NCI-H82 treated with DMSO at 0.1 percent for 48 hours (cell line): ENCODE measurements at regions not wholly inside any gene's neighbourhood (a gene's known extent, or its start where the extent isn't known, plus 50 kb on each side); places are given as distances from the start of the nearest gene placed in this dataset.
"Not testable (repeated sequence)": the region's sequence is repeated elsewhere in the genome, so short reads cannot be mapped to it uniquely, and the experiment has no call there.

Experiments used
- DNase-seq: peaks from one replicate; lab custom pipeline; 2025; ENCODE audit not compliant: unreplicated experiment; lab: John Stamatoyannopoulos, UW

DNA sequence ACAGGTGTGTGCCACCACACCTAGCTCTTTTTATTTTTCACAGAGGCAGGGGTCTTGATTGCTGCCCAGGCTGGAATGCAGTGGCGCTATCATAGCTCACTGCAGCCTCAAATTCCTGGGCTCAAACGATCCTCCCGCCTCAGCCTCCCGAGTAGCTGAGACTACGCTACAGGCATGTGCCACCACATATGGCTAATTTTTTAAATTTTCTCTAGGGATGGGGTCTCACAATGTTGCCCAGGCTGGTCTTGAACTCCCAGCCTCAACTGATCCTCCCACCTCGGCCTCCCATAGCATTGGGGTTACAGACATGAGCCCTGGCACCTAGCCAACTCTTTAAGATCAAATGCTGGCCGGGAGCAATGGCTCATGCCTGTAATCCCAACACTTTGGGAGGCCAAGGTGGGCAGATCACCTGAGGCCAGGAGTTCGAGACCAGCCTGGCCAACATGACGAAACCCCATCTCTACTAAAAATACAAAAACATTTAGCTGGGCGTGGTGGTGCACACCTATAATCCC is 50.6 kb upstream of the MYL10 start:
- DNase-seq, result not testable (repeated sequence)

GRCh38 chr7:101680406-101681145 is 51.5 kb upstream of the MYL10 start:
- DNase-seq, result no peak

DNA sequence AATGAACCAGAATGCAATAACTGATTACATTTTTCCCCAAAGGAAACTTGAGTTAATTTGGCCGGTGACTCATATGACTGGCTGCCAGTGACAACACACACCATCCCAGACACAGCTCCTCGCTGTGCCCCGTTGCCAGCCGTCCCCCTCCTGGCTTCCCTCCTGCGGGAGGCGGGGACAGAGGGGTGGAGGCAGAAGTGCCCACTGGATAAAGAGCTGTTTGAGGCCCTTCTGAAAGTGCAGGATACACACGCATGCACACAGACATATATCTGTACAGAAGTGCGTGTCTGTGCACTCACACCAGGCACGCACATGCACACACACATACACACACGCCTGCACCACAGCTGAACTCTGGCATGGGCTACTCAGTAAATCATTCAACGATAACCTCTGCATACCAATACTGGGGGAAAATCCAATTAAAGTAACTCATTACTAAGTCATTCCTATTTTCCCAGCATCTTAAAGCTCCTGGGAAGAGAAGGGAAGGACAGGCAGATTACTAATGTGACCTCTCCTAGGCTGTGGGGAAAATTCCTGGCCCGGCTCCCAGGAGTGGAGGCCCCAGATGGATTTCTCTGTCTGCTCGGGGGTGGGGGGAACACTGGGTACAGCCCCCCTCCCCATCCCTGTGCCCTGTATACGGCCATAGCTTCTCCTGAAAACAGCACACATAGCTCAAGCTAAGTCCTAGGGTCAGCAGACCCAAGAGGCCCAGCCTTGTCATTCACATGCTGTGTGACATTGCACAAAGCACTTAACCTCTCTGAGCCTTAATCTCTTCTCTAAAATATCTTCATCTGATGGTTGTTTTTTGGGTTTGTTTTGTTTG is 52.3 kb upstream of the MYL10 start:
- peak; percentile 72 for DNase-seq

- DNase-seq, result no peak
Measured at GRCh38 chr7:101684983-101685330, 55.9 kb upstream of the MYL10 start.

DNA sequence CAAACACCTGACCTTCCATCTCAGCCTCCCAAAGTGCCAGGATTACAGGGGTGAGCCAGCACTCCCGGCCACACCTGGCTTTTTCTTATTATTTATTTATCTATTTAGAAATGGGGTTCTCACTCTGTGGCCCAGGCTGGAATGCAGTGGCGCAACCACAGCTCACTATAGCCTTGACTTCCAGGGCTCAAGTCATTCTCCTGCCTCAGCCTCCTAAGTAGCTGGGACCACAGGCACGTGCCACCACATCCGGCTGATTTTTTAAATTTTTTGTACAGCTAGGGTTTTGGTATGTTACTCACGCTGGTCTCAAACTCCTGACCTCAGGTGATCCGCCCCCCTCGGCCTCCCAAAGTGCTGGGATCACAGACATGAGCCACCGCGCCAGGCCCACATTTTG is 56.9 kb upstream of the MYL10 start:
- DNase-seq, result no peak

DNA sequence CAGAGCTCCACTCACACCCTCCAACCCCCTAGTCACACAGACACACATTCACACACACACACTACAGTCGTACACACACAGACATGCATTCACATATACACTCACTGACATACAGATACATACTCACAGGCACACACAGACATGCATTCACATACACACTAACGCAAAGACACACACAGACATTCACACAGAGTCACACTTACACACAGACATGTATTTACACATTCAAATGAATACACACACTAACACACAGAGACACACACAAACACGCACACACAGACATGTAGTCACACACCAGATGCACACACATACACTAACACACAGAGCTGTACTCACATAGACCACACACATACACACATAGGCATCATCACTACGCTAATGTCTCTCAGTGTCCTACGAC is 58.0 kb upstream of the MYL10 start:
- DNase-seq, result no peak

DNA sequence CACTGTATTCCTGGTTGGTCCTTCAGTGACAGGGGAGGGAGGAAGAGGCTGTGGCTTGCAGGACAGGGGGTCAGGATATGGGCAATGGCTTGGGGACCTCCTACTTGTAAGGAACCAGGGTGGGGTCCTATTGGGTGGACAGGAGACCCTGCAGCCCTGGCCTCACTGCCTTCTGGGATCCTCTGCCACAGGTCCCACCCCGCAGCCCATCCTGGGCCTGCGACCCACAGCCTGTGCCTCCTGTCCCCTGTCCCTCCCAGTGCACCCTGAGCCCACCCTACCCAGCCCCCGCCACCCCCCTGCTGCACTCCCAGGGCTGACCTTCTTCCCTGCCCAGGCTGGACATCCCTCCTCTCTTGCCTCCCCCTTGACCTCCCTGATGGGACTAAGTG is 58.7 kb upstream of the MYL10 start:
- DNase-seq, result no peak

GRCh38 chr7:101688183-101688831 is 59.2 kb upstream of the MYL10 start:
- no peak for DNase-seq

DNA sequence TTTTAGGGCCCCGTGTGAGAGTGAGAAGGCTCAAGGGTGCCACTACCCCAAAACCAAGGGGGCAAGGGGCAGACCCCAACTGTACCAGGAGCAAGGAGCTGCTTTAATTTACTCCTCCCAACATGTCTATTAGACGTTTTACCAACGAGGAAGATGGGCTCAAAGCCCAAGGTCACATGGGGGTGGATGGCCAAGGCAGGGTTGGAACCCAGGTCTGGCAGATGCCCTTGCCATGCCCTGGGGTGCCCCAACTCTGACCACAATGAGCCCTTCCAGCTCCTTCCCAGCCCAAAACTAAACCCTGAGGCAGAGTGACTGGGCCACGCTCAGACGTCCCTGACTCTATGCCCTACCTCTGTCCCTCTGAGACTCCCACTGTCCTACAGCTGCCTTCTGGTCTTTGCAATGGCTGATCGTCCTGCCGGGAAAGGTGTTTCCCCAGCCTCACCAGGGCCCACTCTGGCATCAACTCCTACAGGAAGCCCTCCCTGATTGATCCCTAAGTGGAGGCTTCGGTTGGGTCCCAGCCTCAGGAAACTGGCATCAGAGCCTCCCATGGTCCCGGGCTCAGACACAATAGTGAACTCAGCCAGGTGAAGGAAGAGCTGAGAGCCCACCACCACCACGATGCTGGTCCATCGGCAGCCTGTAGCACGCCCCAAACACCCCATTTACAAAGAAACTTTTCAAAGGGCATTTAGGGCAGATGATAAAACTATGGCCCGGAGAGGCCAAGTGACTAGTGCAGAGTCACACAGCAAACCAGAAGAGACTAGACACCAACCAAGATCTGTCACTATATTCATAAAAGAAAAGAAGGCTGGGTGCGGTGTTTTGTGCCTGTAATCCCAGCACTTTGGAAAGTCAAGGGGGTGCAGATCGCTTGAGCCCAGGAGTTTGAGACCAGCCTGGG is 60.2 kb upstream of the MYL10 start:
- DNase-seq, result no peak

DNA sequence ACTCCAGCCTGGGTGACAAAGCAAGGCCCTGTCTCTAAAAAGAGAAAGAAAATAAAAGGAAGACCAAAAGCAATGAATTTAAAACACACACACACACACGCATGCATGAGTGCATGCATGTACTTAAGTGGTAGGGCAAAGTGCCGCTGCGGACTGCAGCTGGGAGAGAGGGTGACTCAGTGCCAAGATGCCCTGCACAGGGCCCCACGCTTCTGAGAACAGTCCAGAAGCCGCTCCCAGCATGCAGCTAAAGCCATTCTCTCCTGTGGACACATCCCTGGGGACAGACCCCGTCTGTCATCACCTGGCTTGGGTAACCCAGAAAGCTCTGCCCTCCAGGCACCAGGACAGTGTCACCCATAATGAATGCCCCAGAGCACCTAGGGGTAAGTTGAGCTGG is 61.0 kb upstream of the MYL10 start:
- no peak for DNase-seq

DNA sequence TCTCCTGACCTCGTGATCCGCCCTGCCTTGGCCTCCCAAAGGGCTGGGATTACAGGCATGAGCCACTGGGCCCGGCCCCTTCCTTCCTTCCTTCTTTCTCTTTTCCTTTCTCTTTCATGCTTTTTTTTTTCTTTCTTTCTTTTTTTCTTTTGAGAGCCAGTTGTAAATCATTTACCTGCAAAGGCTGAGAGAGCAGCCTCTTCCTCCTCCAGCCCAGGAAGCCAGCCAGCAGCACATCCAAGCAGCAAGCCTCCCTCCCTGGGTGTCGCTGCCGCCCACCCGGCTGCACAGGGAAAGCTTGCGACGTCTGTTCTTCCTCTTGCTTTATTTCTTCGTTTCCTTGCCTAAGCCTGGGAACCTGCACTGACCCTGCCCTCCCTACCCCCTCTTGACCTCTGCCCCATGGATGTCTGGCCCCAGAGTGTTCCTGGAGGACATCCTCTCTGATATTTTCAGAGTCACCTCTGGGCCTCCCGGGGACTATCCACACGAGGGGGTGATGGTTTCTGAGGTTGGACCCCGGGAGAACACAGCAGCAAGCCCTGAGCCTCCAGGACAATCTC is 62.8 kb upstream of the MYL10 start:
- no peak for DNase-seq

DNA sequence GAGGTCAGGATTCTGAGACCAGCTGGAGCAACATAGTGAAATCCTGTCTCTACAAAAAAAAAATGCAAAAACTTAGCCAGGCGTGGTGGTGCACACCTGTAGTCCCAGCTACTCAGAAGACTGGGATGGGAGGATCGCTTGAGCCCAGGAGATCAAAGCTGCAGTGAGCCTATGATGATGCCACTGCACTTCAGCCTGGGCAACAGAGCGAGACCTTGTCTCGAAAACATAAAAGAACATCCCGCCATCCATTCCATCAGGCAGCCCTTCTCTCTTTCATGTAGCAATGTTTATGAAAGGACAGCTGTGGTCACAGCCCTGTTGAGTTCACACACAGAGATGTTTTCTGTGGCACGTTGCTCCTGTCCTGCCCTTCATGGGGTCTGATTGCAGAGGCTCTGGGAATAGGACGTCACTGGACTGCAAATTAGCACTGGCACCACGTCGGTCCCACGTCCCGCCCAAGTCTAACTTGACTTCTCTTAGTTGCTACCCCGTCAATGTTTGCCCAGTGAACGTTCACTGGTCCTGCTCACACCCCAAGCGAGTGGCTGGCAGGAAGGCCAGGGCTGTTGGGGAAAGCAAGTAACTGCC is 64.5 kb upstream of the MYL10 start:
- no peak for DNase-seq

DNA sequence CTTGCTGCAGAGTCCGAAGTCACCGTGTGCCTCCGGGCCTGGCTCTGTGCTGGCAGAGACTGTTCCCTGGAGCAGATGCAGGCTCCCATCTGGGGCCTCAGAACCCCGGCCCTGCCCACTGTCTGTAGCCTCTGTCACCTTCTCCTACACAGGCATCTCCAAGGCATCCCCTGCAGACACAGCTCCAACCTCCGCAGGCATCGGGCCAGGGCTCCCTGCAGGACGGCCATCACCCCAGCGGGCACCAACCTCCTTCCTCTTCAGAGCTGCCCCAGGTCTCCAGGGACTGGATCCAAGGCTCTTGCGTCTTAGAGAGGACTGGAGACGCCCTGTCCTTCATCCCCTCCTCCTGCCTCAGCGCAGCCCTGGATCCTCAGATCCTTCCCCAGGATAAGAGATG is 69.9 kb upstream of the MYL10 start:
- DNase-seq, result no peak

GRCh38 chr7:101699399-101699798 is 70.3 kb upstream of the MYL10 start:
- no peak for DNase-seq

- DNase-seq, result no peak
Measured at GRCh38 chr7:101699881-101700823, 71.1 kb upstream of the MYL10 start.

- no peak for DNase-seq
Measured at GRCh38 chr7:101701153-101701794, 72.2 kb upstream of the MYL10 start.

GRCh38 chr7:101702362-101702850 is 73.3 kb upstream of the MYL10 start:
- no peak for DNase-seq

DNA sequence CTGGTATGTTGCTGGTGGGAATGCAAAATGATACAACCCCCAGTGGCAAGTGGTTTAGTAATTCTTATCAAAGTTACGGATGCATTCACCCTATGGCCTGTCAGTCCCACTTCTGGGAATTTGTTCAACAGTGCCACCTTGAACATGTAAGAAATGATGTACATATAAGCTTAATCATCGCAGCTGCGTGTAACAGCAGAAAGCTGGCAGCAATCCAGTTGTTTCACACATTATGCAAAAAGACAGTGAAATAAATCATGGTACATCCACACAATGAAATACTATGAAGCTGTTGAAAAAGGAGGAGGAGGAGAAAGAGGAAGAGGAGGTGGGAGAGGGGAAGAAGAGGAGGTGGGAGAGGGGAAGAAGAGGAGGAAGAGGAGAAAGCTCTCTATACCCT is 76.2 kb upstream of the MYL10 start:
- DNase-seq, result no peak
